Left renal cortex interstitium (tissue), 4 donors: ENCODE measurements at regions not wholly inside any gene's neighbourhood (a gene's known extent, or its start where the extent isn't known, plus 50 kb on each side); places are given as distances from the start of the nearest gene placed in this dataset.
A peak's percentile ranks its signal among the peaks of the same experiment; 100 is the strongest.
"Not testable (repeated sequence)": the region's sequence is repeated elsewhere in the genome, so short reads cannot be mapped to it uniquely, and the experiment has no call there.

Experiments
- DNase-seq, 4 donors: peaks; one replicate each; pipeline ENCODE4 v3.0.0-alpha.2; 2013; ENCODE audit warnings: low read depth in 4 of 4, low spot score in 2 of 4, missing footprints in 1 of 4

DNA sequence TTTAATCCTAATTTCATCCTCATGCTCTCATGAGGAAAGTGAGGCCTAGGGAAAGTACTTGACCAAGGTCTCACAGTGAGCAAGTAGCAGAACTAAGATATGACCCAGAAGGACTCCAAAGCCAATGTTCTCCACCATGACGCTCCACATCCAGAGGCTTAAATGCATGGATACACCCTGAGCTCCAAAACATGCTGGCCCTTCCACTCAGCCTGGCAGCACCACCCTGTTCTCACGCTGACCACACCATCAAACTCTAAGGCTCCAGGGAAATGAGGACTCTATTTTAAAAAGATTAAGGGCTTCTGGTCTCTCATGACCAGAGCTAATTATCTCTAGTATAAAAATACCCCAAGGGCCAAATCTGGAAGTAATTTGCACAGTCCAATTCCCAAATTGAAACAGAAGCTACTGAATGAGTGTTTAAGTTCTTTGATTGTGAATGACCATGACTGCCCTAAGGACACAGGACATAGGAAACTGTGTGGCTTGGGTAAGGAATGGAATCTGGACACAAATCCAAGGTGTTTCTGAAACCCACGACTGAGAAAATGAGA lies 71.1 kb upstream of the ABLIM1 start:
- DNase-seq = no peak

GRCh38 chr10:114730291-114730690 lies 72.2 kb upstream of the ABLIM1 start:
- DNase-seq = no peak

DNA sequence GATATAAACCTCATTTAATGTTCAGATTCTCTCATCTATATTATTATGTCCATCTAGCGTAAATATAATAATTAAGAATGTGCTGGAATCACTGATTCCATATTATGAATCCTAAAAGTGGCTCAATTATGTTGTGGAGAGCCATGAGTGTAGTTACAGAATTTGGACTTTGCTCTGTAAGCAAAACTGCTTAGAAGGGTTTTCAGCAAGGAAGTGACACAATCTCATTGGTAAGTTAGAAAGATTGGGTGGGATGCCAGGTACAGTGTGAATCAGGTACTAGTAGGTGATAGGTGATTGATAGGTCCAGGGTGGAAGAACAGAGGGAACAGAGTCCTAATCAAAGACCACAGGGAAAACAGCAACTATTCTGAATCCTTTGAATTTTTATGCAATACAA lies 74.9 kb upstream of the ABLIM1 start:
- DNase-seq = no peak

DNA sequence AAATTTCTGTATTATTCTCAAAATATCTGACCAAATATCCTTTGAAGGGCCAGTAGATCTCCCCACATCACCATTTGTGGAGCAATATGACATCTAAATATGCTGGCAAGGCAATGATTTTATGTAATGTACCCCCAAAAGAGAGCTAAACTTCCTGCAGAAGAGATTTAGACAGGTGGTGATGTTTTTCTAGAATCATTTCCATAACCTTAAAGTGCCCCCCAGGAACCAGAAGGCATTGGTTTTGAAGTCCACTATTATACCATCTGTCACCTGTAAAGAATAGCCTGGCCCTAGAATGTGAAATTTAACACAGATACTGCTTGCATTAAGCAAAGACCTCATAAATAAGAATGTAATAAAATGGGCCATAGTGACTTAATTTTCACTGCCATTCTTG lies 77.9 kb upstream of the ABLIM1 start:
- no peak for DNase-seq

- no peak for DNase-seq
These were observed 77.9 kb upstream of the FHIP2A start for GRCh38 chr10:114743521-114744231.

DNA sequence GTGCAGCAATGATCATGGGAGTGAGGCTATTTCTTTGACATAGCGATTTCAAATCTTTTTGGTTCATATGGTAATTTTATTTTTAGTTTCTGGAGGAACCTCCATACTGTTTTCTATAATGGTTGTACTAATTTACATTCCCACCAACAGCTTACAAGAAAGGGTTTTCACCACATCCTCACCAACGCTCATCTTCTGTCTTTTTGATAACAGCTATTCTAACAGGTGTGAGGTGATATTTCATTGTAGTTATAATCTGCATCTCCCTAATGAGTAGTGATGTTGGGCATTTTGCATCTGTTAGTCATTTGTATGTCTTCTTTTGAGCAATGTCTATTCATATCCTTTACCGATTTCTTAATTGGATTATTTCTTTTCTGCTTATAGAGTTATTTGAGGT lies 75.0 kb upstream of the FHIP2A start:
- DNase-seq = no peak

DNA sequence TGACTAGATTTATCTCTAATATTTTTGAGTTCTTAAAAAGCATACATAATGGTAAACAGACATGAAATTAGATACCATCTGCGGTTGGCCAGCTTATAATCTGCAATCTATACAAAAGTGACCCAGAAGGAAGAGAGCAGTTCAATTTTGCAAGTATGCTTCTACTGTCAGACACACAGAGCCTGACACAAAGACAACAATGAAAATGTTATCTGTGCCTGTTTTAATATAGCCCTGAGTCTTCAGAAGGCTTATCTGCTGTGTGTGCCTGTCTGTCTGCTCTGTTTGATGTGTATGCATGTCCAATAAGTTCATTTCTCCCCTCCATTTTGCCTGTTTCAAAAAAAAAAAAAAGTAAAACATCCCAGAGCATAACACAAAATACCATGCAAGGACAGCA lies 73.3 kb upstream of the FHIP2A start:
- DNase-seq = no peak

- DNase-seq = no peak
These were observed 72.6 kb upstream of the FHIP2A start for GRCh38 chr10:114749014-114749413.

GRCh38 chr10:114749510-114749909 lies 72.1 kb upstream of the FHIP2A start:
- DNase-seq = no peak

DNA sequence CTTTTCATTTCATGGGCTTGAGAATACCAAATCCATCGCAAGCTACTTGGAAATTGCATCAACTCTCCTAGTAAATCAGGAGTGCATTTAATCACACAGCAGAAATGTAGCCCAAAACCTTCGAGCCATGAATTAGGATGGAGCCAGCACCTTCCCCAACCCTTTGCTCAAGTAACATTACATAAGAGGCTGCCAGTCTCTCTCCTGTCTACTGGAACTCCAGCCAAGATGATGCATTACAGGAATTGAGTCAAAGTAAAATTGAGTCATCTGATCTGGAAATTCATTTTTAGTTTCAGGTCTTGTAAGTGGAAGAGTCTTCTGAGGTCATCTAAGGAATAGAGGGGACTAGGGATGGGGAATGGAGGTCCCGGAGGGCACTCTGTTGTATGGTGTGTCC lies 69.7 kb upstream of the FHIP2A start:
- no peak for DNase-seq

DNA sequence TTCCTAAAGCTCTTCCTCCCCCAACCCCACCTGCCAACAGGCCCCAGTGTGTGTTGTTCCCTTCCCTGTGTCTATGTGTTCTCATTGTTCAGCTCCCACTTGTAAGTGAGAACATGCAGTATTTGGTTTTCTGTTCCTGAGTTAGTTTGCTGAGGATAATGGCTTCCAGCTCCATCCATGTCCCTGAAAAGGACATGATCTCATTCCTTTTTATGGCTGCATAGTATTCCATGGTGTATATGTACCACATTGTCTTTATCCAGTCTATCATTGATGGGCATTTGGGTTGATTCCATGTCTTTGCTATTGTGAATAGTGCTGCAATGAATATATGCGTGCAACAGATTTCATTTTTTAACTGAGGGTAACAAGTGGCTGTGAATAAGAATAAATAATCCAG lies 69.0 kb upstream of the FHIP2A start:
- not testable (repeated sequence) for DNase-seq

GRCh38 chr10:114753126-114753525 lies 68.5 kb upstream of the FHIP2A start:
- no peak for DNase-seq

DNA sequence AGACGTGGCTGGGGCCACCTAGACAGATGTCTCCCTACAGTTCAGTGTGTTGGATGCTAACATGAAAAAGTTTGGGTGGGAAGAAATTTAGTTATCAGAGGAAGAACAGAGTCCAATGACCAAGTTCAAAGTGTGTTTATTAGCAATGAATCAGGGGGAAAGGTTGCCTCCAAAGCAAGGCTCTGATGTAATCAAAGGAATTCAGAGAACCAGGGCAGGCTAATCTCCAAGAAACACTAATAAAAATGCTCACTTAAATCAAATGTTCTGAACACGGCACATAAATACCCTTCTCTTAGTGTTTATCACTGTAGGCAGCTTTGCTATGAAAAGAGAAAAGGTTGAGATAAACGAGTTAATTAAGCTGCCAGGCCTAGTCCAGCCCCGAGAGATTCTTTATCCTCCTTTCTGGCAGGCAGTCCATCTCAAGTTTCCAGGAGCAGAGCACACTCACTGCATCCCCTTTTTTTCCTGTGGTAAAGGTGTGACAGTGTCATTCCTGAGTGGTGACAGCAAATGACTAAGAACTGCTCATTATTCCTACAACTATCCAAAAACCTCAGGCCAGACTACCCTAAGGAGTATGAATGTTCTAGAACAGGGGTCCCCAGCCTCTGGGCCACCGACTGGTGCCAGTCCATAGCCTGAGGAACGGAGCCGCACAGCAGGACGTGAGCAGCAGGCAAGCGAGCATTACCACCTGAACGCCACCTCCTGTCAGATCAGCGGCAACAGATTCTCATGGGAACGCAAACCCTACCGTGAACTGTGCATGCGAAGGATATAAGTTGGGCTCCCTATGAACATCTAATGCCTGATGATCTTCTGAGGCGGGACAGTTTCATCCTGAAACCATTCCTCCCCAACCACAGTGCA lies 66.9 kb upstream of the FHIP2A start:
- DNase-seq = peak in 1 of 4 donors; percentile 19

DNA sequence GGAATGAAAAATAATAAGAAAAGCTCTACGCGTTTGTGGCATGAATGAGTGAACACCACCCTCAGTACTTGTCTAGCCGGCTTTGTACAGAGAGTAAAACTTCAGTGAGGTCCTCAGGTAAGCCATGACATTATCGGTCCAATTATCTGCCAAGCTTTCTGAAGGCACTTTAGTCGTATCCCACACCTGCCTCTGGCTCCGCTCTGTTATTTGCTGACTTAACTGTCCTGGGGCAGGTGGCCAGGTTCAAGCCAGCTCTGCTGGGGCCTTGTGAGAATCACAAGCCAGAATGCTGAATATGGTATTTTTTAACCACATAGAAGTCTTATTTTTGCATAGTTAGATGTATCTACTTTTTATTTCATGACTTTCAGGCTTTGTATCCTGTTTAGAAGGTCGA lies 66.0 kb upstream of the FHIP2A start:
- no peak for DNase-seq

GRCh38 chr10:114758331-114758730 lies 63.2 kb upstream of the FHIP2A start:
- DNase-seq = no peak

DNA sequence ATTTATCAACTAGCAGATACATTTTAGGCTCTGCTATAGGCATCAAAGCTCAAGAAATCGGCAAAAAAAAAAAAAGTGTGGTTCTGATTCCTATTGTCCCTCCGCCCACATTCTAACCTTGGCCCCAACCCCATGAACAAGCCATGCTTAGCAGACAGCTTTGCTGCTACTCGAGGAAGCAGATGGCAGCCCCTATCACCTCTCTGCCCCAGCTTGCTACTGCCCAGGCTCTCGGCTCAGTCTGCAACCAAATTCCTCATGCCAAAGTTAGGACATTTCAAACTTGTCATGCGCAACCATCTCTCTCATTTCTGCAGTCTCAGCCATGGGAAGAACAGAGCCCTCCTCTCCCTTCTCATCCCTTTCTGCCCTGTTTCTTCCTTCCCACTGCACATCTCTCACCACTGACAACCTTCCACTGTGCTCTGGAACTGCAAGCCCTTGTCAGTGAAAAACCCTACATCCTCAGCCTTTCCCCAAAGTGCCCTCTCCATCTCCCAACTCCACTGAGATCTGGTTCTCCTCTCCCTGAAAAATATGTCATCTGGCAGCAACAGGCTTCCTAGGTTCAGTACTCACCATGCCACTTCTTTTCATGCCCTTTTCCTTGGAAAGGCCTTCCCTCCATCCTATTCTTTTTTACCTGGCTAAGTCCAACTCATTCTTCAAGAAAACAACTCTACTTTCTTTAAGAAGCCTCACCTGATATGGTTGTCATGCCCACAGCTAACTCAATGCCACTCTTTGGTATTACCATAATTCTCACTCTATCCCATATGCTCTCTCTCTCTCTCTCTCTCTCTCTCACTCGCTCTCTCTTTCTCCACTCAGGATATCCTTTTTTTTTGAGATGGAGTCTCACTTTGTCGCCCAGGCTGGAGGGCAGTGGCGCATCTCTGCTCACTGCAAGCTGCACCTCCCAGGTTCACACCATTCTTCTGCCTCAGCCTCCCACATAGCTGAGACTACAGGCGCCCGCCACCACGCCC lies 60.1 kb upstream of the FHIP2A start:
- no peak for DNase-seq

- DNase-seq = no peak
These were observed 58.8 kb upstream of the FHIP2A start for GRCh38 chr10:114762811-114763210.

DNA sequence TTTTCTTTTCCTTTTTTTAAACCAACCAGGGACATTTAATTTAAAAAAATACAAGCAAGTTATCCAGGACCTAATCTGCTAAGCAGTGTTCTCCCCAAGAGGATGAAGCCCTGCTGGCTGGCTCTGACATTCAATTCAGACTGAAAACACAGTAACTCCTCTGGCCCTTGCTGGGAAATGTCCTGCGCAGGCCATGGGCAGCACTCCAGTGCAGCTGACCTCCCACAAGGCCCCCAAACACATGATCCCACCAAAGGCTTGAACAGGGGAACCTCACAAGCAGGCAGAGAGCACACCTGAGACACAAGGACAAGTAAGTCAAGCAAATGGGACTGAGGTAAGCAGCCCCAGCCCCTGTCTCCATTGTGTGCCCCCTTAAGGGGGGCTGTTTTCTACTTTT lies 56.9 kb upstream of the FHIP2A start:
- no peak for DNase-seq

- no peak for DNase-seq
These were observed 55.1 kb upstream of the FHIP2A start for GRCh38 chr10:114766470-114766869.

DNA sequence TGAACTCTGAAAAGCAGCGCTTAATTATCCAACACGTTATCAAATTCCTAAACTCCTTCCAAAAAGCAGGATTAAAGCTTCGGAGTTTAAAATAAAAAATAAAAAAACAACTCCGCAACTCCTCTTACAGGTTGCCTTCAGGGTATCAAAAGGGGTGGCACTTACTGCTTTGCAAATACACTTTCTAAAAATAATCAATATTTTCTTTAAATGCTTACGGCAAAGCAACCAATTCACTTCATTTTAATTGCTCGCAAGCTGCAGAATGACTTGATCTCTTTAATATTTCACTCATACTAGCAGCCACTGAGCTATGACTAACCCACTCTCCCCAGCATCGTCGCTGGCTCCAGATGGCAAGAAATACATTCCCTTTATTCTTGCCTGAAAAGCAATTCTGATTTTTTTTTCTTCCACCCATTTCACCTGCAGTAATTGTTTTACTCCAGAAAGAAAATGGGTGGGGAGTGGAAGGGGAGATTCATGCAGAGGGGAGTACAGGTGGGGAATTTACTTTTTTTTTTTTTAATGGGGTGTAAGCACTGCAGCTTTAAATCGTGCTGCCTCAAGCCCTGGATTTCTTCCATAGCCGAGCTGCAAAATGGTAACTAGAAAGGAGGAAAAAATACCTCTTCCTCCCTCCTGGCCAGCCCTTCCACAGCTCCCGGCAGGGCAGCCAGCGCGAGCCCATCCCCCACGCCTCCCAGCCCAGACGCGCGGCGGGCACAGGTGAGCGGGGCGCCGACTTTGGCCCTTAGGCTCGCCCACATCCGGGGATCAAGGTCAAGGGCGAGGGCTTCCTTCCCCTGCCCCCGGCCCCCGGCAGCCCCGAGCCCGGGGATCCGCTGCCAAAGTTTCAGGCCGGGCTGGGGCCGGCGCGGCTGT lies 54.2 kb upstream of the FHIP2A start:
- DNase-seq = no peak
